Muscle layer of colon (tissue), 2 donors: ENCODE measurements at regions not wholly inside any gene's neighbourhood (a gene's known extent, or its start where the extent isn't known, plus 50 kb on each side); places are given as distances from the start of the nearest gene placed in this dataset.

Experiments used
- H3K27ac ChIP-seq: one replicate; pipeline ENCODE4 v1.7.0; 2013; ENCODE audit warnings: low read depth, mild to moderate bottlenecking, low read length, moderate library complexity
- H3K27me3 ChIP-seq, 2 donors: one replicate each; pipeline ENCODE4 v1.7.0; 2013; ENCODE audit warnings: low read length in 2 of 2, mild to moderate bottlenecking in 2 of 2; ENCODE audit not compliant: insufficient read depth in 2 of 2, control insufficient read depth in 1 of 2
- H3K36me3 ChIP-seq: one replicate; pipeline ENCODE4 v1.7.0; 2013; ENCODE audit warnings: mild to moderate bottlenecking, low read length; ENCODE audit not compliant: insufficient read depth
- H3K4me1 ChIP-seq: one replicate; pipeline ENCODE4 v1.7.0; 2013; ENCODE audit warnings: mild to moderate bottlenecking, low read length; ENCODE audit not compliant: insufficient read depth
- H3K4me3 ChIP-seq, 2 donors: one replicate each; pipeline ENCODE4 v1.7.0; 2013; ENCODE audit warnings: low read length in 2 of 2, low read depth in 1 of 2, mild to moderate bottlenecking in 1 of 2, moderate library complexity in 1 of 2
- H3K9ac ChIP-seq: one replicate; pipeline ENCODE4 v1.7.0; 2013; ENCODE audit warnings: low read length
- H3K9me3 ChIP-seq: one replicate; pipeline ENCODE4 v1.7.0; 2013; ENCODE audit warnings: mild to moderate bottlenecking, low read length
- donor health status: abdominal sarcoma.
- donor health status: Adenocarcinoma of cecum.

DNA sequence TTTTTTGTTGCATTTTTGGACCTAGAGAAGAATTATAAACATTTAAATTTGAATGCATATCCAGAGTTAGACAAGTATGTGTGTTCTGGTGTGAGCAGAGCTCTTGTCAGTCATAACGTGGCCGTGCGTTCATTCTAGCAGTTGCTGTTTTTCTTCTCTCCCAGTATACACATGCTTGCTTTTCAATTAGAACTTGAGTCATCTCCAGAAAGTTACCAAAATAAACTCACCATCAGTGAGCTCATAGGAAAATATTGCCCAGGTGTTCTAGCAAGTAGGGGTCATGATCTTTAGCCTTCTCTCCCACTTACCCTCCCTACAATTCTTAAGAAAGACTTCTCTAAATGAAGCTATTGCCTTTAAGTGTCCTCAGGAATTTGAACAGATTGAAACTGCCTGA, 247.5 kb upstream of the TUT7 start:
- H3K27me3 ChIP-seq = no peaks in the 10 kb centered on the region
- H3K4me3 ChIP-seq = no peak overlapping the region
- H3K9ac ChIP-seq = no peak overlapping the region
- H3K9me3 ChIP-seq = no peaks in the 10 kb centered on the region
- H3K36me3 ChIP-seq = no peaks in the 10 kb centered on the region
- no peak overlapping the region for H3K27ac ChIP-seq
- H3K4me1 ChIP-seq = peaks cover 25% of the 10 kb centered on the region

- no peak overlapping the region for H3K9ac ChIP-seq
- H3K36me3 ChIP-seq = no peaks in the 10 kb centered on the region
- H3K27ac ChIP-seq = no peak overlapping the region
- no peaks in the 10 kb centered on the region for H3K9me3 ChIP-seq
- no peak overlapping the region for H3K4me3 ChIP-seq
- no peaks in the 10 kb centered on the region for H3K27me3 ChIP-seq
- peaks cover 25% of the 10 kb centered on the region for H3K4me1 ChIP-seq
These were observed 246.8 kb upstream of the TUT7 start for GRCh38 chr9:86600977-86601376.

- Histone ChIP-seq H3K27ac (no peak overlapping the region), H3K4me1 (peaks cover 25% of the 10 kb centered on the region), H3K4me3 (no peak overlapping the region), H3K9ac (no peak overlapping the region), H3K9me3 (no peaks in the 10 kb centered on the region), H3K36me3 (no peaks in the 10 kb centered on the region), H3K27me3 (no peaks in the 10 kb centered on the region)
These were observed 246.1 kb upstream of the TUT7 start for GRCh38 chr9:86600291-86600690.

DNA sequence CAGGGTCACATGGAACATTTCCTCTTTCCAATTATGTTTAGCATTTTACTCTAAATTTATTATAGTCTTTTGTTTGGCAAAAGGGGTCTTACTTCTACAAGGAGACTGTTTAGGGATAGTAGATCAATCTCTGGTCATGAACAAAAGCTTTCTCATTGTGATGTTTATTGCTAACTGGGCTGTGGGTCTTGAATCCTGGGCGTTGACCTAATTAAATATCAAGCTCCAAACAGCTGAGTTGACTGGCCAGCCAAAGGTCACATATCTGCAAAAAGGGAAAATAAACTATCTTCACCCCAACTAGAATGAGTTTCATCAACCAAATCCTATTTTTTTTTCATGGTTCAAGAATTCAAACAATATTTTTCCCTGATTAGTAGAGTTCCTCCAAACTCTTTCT, 245.4 kb upstream of the TUT7 start:
- no peaks in the 10 kb centered on the region for H3K36me3 ChIP-seq
- H3K4me1 ChIP-seq = peaks cover 25% of the 10 kb centered on the region
- no peak overlapping the region for H3K27ac ChIP-seq
- no peaks in the 10 kb centered on the region for H3K27me3 ChIP-seq
- H3K9ac ChIP-seq = no peak overlapping the region
- H3K9me3 ChIP-seq = no peaks in the 10 kb centered on the region
- H3K4me3 ChIP-seq = no peak overlapping the region

DNA sequence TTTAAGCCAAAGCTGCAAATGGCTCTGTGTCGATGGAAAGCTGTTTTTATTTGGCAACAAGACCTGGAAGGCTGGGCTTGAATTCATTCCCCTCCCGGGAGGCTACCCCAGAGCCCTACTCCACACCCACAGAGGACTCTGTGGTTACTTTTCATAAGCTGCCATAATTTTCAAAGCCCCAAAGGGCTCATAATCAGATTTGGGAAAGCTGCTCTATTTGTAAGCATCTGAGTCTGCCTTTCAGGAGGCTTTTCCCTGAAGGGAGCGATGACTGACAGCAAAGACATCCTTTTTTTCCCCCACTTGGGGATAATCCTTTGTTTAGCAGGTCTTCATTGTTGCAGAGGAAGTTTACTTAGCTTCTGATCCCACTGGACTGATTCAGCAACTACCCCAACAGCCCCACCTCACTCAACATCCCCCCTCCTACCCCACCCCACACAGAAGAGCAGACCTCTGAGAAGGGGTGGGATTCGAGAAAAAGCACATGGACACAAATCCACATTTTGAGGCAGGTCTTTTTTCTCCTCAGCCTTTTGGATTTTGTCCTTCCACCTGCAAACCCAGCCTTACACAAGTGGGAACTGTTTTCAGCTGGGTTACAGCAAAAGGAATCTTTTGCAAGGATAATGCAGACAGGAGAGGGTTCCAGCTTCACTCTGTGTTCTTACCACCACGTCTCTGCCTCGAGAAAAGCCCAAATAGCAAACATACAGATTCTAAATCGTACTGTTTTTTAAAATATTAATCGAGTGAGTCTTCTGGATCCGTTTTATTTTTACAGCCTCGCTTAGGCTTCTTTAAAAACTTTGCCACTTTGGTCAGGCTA, 244.4 kb upstream of the TUT7 start:
- Histone ChIP-seq H3K4me3 (no peak overlapping the region), H3K36me3 (no peaks in the 10 kb centered on the region), H3K4me1 (peaks cover 25% of the 10 kb centered on the region), H3K27me3 (no peaks in the 10 kb centered on the region), H3K9ac (no peak overlapping the region), H3K9me3 (no peaks in the 10 kb centered on the region), H3K27ac (no peak overlapping the region)

DNA sequence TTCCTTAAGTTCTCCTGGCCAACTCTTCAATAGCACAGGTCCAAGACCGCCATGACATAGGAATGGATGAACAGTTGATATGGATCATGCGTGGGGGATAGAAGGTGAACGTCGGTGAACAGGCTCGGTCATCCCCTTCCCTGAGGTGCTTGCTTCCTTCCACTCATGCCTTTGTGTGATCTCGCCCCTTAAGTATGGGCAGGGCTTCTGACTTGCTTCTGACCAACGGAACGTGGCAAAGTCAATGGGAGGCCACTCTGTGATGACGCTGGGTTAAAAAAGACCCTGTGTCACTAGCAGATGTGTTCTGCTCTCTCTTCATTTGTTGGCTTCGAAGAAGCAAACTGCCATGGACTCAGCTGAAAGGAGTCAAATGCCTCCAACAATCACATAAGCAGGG, 240.5 kb upstream of the TUT7 start:
- no peak overlapping the region for H3K9ac ChIP-seq
- H3K36me3 ChIP-seq = no peaks in the 10 kb centered on the region
- H3K4me3 ChIP-seq = no peak overlapping the region
- H3K9me3 ChIP-seq = no peaks in the 10 kb centered on the region
- H3K27ac ChIP-seq = no peak overlapping the region
- H3K27me3 ChIP-seq = no peaks in the 10 kb centered on the region
- peaks cover 11% of the 10 kb centered on the region for H3K4me1 ChIP-seq

DNA sequence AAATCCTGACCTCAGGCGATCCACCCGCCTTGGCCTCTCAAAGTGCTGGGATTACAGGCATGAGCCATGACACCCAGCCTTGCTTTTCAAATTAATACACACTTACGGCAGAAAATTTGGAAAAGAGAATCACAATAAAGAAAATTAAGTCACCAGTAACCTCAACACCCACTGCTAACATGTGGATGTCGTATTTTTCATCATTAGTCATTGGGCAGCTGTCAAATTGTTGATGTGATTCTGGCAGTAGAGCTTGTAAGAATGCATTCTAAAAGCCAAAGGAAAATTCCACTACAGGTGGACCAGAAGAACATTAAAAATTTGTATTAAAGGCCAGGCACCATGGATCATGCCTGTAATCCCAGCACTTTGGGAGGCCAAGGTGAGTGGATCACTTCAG, 237.3 kb upstream of the TUT7 start:
- Histone ChIP-seq H3K9me3 (no peaks in the 10 kb centered on the region), H3K27me3 (no peaks in the 10 kb centered on the region), H3K36me3 (no peaks in the 10 kb centered on the region), H3K4me3 (no peak overlapping the region), H3K27ac (no peak overlapping the region), H3K4me1 (peaks cover 3% of the 10 kb centered on the region), H3K9ac (no peak overlapping the region)

DNA sequence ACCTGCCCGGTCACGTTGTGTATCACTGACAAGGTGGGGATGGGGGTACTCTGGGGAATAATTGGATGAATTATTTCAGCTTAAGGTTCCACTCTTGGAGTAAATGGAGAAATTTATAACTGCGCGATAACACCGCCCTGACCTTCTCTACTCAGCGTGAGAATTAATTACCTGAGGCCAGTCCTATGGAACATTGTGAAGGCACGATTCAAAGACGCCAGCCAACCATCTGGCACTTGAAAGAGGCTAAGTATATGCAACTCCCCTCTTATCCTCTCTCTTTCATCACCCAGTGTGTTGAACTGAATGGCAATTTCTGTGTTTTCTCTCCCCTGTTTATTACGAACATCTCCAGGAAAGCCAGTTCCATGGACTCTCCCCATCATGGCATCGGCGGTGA, 235.5 kb upstream of the TUT7 start:
- Histone ChIP-seq H3K9ac (no peak overlapping the region), H3K9me3 (no peaks in the 10 kb centered on the region), H3K4me1 (peaks cover 15% of the 10 kb centered on the region), H3K36me3 (no peaks in the 10 kb centered on the region), H3K4me3 (no peak overlapping the region), H3K27ac (no peak overlapping the region), H3K27me3 (no peaks in the 10 kb centered on the region)

DNA sequence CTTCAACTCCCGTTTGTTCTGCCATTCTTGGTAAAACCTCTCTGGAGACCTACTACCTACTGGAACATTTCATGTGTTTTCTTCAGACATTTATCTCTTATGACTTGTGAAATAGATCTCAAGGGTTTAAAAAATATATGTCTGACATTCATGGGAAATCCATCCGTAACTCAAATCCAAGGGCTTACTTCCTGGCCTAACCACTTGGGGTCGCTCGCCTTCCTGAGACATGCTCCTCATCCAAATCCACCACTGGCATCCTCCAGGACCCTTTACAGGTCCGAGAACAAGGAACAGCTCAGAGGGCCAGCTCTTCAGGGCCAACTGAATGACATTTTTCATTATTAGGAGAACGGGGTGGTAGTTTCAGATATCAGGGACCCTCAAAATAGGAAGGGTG, 235.1 kb upstream of the TUT7 start:
- H3K9me3 ChIP-seq = no peaks in the 10 kb centered on the region
- H3K27me3 ChIP-seq = no peaks in the 10 kb centered on the region
- no peak overlapping the region for H3K4me3 ChIP-seq
- no peak overlapping the region for H3K9ac ChIP-seq
- H3K27ac ChIP-seq = no peak overlapping the region
- peaks cover 15% of the 10 kb centered on the region for H3K4me1 ChIP-seq
- no peaks in the 10 kb centered on the region for H3K36me3 ChIP-seq

GRCh38 chr9:86586144-86586494, 231.9 kb upstream of the TUT7 start:
- Histone ChIP-seq H3K4me3 (no peak overlapping the region), H3K27ac (peak overlapping the region; percentile 37), H3K9me3 (no peaks in the 10 kb centered on the region), H3K4me1 (peaks cover 15% of the 10 kb centered on the region), H3K36me3 (no peaks in the 10 kb centered on the region), H3K9ac (no peak overlapping the region), H3K27me3 (no peaks in the 10 kb centered on the region)

GRCh38 chr9:86585422-86586143, 231.4 kb upstream of the TUT7 start:
- H3K4me1 ChIP-seq = peaks cover 21% of the 10 kb centered on the region
- H3K36me3 ChIP-seq = no peaks in the 10 kb centered on the region
- peak overlapping the region; percentile 37 for H3K27ac ChIP-seq
- H3K4me3 ChIP-seq = peak overlapping the region; percentile 8 to 41
- no peaks in the 10 kb centered on the region for H3K27me3 ChIP-seq
- no peaks in the 10 kb centered on the region for H3K9me3 ChIP-seq
- peak overlapping the region; percentile 27 for H3K9ac ChIP-seq

DNA sequence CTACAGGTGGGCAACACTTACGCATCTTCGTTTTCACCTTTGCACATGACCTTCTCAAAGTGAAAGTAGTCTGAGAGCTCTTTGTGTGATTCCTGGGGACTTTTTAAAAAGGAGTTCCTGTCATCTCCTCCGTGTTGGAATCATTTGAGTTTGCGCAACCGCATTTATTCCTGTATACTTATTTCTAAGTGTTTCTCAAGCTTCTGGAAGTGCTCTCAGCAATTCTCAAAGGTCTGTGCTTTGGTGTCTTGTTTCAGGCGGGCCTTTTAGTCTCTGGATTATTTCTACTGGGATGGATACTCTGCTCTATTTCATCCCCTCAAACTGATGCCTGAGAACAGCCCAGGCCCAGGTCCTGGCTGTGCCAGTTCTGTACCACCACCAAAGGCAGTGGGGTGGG, 226.5 kb upstream of the TUT7 start:
- no peaks in the 10 kb centered on the region for H3K9me3 ChIP-seq
- no peak overlapping the region for H3K27ac ChIP-seq

More for the DNA sequence above, 226.5 kb upstream of the TUT7 start:
- H3K4me1 ChIP-seq = peaks cover 14% of the 10 kb centered on the region
- H3K4me3 ChIP-seq = peak overlapping the region in 1 of 2 donors; percentile 1
- no peaks in the 10 kb centered on the region for H3K36me3 ChIP-seq
- no peaks in the 10 kb centered on the region for H3K27me3 ChIP-seq
- no peak overlapping the region for H3K9ac ChIP-seq
